ENCODE measurements at regions not wholly inside any gene's neighbourhood (a gene's known extent, or its start where the extent isn't known, plus 50 kb on each side); places are given as distances from the start of the nearest gene placed in this dataset.

DNA sequence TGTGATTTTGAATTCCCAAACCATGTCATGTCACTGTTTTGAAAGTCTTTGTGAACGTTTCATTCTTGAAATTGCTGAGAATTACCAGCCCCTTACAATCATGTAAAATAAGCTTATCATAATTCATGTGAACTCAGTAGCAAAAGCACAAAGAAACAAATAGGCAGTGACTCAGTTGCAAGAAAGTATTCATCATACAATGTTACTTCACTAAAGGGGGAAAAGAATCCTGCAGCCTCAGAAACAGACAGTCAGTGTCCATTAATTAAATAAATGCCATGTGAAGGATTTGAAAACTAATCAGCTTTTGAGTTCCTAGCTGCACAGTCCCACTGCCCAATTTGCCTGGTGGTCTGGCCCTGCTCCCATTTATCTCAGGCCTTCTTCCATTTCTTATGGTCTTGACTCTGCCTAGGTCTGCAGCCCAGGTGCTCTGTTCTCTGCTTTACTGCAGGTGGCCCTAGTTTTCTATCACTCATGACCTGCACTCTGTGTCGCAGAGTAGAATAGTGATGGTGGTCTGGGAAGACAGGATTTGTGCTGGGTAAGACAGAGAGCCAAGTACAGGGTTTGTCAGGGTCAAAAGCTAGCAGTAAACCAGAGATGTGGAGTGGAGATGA, 99.7 kb downstream of the PLCE1 start:
- peaks cover 0 to 4% (median 0%) of the 10 kb centered on the region in 7 donors for H3K27me3 ChIP-seq (replicated peaks in 1 of 7)
- intact Hi-C loops (cut with DNase I; ENCODE audit: low total_unique reads) = no loop called here
- H3K9me3 ChIP-seq = no peaks in the 10 kb centered on the region
- WGBS, 5 donors = 65 to 83% (median 69%) methylated on average over 2 of the region's 2 CpGs
- H3K36me3 ChIP-seq = no peaks in the 10 kb centered on the region
- H3K4me3 ChIP-seq = no peak overlapping the region
- DNase-seq = no peak
- TF ChIP-seq POLR2AphosphoS5 (IDR thresholded peaks at IDR 0.05) (no peak), POLR2A (IDR thresholded peaks at IDR 0.05) (no peak)
- TF ChIP-seq, protein P1, sequence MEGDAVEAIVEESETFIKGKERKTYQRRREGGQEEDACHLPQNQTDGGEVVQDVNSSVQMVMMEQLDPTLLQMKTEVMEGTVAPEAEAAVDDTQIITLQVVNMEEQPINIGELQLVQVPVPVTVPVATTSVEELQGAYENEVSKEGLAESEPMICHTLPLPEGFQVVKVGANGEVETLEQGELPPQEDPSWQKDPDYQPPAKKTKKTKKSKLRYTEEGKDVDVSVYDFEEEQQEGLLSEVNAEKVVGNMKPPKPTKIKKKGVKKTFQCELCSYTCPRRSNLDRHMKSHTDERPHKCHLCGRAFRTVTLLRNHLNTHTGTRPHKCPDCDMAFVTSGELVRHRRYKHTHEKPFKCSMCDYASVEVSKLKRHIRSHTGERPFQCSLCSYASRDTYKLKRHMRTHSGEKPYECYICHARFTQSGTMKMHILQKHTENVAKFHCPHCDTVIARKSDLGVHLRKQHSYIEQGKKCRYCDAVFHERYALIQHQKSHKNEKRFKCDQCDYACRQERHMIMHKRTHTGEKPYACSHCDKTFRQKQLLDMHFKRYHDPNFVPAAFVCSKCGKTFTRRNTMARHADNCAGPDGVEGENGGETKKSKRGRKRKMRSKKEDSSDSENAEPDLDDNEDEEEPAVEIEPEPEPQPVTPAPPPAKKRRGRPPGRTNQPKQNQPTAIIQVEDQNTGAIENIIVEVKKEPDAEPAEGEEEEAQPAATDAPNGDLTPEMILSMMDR (IDR thresholded peaks at IDR 0.05 in 8 of 11, conservative IDR thresholded peaks at IDR 0.05 in 3 of 11) = no peak
- peaks cover 0 to 16% (median 4%) of the 10 kb centered on the region in 6 donors for H3K4me1 ChIP-seq
- H3K27ac ChIP-seq = peak overlapping the region in 3 of 8 donors; percentile 24 to 55 (median 37)

DNA sequence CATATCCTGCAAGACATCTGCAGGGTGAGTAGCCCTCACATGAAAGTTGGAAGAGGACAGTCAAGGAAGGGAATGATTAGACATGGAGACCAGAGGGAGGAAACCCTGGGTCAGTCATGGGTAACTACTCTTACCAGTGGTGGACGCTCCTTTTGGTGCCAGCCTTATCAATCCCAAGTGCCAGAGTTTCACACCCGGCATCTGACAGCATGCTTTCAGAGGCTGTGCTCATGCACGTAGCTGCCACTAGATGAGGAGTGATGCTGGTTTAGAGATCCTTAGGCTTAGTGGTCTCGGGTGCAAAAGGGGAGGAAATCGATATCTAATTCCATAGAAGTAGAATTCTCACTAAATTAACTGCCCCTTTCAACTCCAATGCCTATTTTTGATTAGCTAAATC, 100.8 kb downstream of the PLCE1 start:
- Histone ChIP-seq H3K27ac (peak overlapping the region in 2 of 8 donors; percentile 12 to 27), H3K4me1 (peaks cover 0 to 5% (median 0%) of the 10 kb centered on the region in 6 donors), H3K36me3 (no peaks in the 10 kb centered on the region), H3K9me3 (no peaks in the 10 kb centered on the region), H3K4me3 (no peak overlapping the region), H3K27me3 (replicated peaks in 1 of 7) (peaks cover 0 to 4% (median 0%) of the 10 kb centered on the region in 7 donors)
- TF ChIP-seq, protein P1 (IDR thresholded peaks at IDR 0.05 in 8 of 11, conservative IDR thresholded peaks at IDR 0.05 in 3 of 11) = no peak
- no peak for TF ChIP-seq POLR2AphosphoS5 (IDR thresholded peaks at IDR 0.05)
- no peak for TF ChIP-seq POLR2A (IDR thresholded peaks at IDR 0.05)
- intact Hi-C loops (cut with DNase I; ENCODE audit: low total_unique reads) = no loop called here
- 77 to 89% (median 83%) methylated on average over 5 of the region's 5 CpGs for WGBS, 5 donors
- no peak for DNase-seq

DNA sequence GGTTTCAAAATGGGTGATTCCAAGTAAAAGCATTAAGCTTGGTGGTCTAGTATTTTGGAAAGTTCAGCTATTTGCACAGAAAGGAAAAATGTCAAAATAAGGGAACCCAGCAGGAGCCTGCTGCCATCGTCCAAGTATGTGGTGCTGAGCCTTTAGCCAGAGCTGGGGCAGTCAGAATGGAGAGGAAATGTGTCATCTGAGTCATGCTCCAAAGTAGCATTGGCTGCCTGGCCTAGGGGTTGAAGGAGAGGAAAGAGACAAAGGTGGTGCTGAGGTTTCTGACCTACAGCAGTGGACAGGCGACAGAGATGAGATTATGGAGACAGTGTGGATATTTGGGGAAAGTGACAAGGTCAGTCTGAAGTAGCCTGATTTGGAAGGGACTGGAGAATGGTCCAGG, 103.9 kb downstream of the PLCE1 start:
- Histone ChIP-seq H3K9me3 (no peaks in the 10 kb centered on the region), H3K4me1 (peaks cover 0 to 5% (median 0%) of the 10 kb centered on the region in 6 donors), H3K27me3 (replicated peaks in 1 of 7) (peaks cover 0 to 4% (median 0%) of the 10 kb centered on the region in 7 donors), H3K36me3 (no peaks in the 10 kb centered on the region), H3K27ac (no peak overlapping the region), H3K4me3 (no peak overlapping the region)
- no peak for TF ChIP-seq POLR2A (IDR thresholded peaks at IDR 0.05)
- TF ChIP-seq POLR2AphosphoS5 (IDR thresholded peaks at IDR 0.05) = no peak
- TF ChIP-seq, protein P1 (IDR thresholded peaks at IDR 0.05 in 8 of 11, conservative IDR thresholded peaks at IDR 0.05 in 3 of 11) = no peak
- 67 to 88% (median 76%) methylated on average over 2 of the region's 2 CpGs for WGBS, 5 donors
- intact Hi-C loops (cut with DNase I; ENCODE audit: low total_unique reads) = no loop called here
- DNase-seq = no peak

DNA sequence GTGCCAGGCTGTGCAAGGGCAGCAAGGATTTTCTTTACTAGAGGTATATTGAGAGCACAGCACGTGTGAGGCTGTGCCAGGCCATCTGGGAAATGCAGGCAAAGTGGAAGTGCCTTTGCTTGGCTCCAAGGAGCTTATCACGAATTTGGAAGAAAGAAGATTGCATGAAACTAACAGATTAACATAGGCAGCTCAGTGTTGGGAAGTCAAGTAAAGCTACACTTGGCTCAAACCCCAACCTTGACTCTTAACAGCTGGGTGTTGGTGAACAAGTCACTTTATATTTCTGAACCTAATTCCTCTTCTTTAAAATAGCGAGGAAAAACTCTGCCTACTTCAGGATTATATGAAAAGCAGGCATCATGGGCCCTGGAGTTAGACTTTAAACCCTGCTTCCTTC, 105.2 kb downstream of the PLCE1 start:
- WGBS, 5 donors = 39 to 66% (median 57%) methylated on average over 3 of the region's 3 CpGs
- no peaks in the 10 kb centered on the region for H3K36me3 ChIP-seq
- no peaks in the 10 kb centered on the region for H3K9me3 ChIP-seq
- H3K27ac ChIP-seq = peak overlapping the region in 1 of 8 donors; percentile 9
- TF ChIP-seq POLR2A (IDR thresholded peaks at IDR 0.05) = no peak
- TF ChIP-seq, protein P1 (IDR thresholded peaks at IDR 0.05 in 8 of 11, conservative IDR thresholded peaks at IDR 0.05 in 3 of 11) = no peak
- no peak for TF ChIP-seq POLR2AphosphoS5 (IDR thresholded peaks at IDR 0.05)
- peaks cover 0 to 13% (median 4%) of the 10 kb centered on the region in 6 donors for H3K4me1 ChIP-seq
- H3K4me3 ChIP-seq = no peak overlapping the region
- DNase-seq = no peak
- intact Hi-C loops (cut with DNase I; ENCODE audit: low total_unique reads) = no loop called here
- peaks cover 0 to 4% (median 0%) of the 10 kb centered on the region in 7 donors for H3K27me3 ChIP-seq (replicated peaks in 1 of 7)
